HCT116 (cell line): ENCODE measurements at regions not wholly inside any gene's neighbourhood (a gene's known extent, or its start where the extent isn't known, plus 50 kb on each side); places are given as distances from the start of the nearest gene placed in this dataset.

ENCODE experiments used
- CTCF ChIP-seq, 3 experiments: fragments of 200-600 bp in 1 of 3; sonication (generic) in 1 of 3; IDR thresholded peaks in 2 of 3; conservative IDR thresholded peaks in 1 of 3; 2 replicates each; pipeline ENCODE4 v1.5.1; 2012 to 2017; ENCODE audit warnings: low read depth in 2 of 3, low read length in 2 of 3, antibody characterized with exemption in 1 of 3, borderline replicate concordance in 1 of 3, control low read depth in 1 of 3, mild to moderate bottlenecking in 1 of 3, mixed read lengths in 1 of 3, mixed run types in 1 of 3, moderate library complexity in 1 of 3; ENCODE audit not compliant: insufficient read depth in 1 of 3
- JUND ChIP-seq: IDR thresholded peaks from 2 replicates; pipeline ENCODE4 v1.6.1; 2012
- POLR2A ChIP-seq: IDR thresholded peaks from 2 replicates; pipeline ENCODE4 v1.7.0; 2011; ENCODE audit warnings: borderline replicate concordance; ENCODE audit not compliant: insufficient read depth, insufficient read length; ENCODE audit errors: extremely low read depth
- ZFX ChIP-seq: fragments of 450-650 bp; IDR thresholded peaks from 2 replicates; pipeline ENCODE4 v1.6.1; 2017

DNA sequence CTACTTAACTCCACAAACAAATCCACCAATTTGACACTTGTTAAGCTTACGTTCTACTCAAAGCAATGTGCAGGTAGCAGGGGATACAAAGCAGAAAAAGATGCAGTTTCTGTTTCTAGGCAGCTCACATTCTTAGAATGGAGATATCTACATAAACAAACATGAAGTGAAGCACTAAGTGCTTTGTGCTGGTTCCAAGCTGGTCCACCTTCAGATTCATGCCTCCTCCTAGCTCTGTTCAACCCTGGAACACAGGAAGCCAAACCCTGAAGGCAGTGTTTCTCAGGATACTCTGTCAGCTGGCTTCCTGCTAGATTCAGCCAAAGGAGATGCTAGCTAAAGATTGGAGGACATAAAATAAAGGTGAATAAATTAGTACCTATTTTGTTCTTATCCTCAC is 55.3 kb upstream of the NOL4 start:
- TF ChIP-seq POLR2A: no peak
- no peak for TF ChIP-seq ZFX
- TF ChIP-seq JUND: no peak
- TF ChIP-seq CTCF (IDR thresholded peaks at IDR 0.05 in 2 of 3, conservative IDR thresholded peaks at IDR 0.05 in 1 of 3; ENCODE audit: borderline replicate concordance in 1 of 3, insufficient read depth in 1 of 3, low read depth in 2 of 3, low read length in 2 of 3): no peak
